HepG2 (cell line): ENCODE measurements at regions not wholly inside any gene's neighbourhood (a gene's known extent, or its start where the extent isn't known, plus 50 kb on each side); places are given as distances from the start of the nearest gene placed in this dataset.

Experiments
- NFE2L1 ChIP-seq: sonication (generic); formaldehyde crosslinking; IDR thresholded peaks from 2 replicates; pipeline ENCODE4 v1.4.0; 2020; ENCODE audit warnings: missing genetic modification reagents, mild to moderate bottlenecking, borderline replicate concordance
- SMAD3 ChIP-seq: sonication (generic); formaldehyde crosslinking; IDR thresholded peaks from 2 replicates; pipeline ENCODE4 v1.4.0; 2020; ENCODE audit warnings: missing genetic modification reagents
- ZEB1 ChIP-seq: IDR thresholded peaks from 2 replicates; pipeline ENCODE4 v1.6.1; 2012; ENCODE audit warnings: mild to moderate bottlenecking, low read depth, inconsistent platforms; ENCODE audit not compliant: insufficient replicate concordance
- ZSCAN9 ChIP-seq: IDR thresholded peaks from 2 replicates; pipeline ENCODE4 v1.6.1; 2016; ENCODE audit warnings: borderline replicate concordance
- TF ChIP-seq, protein P1 (sequence below): sonication (generic); formaldehyde crosslinking; IDR thresholded peaks from 2 replicates; pipeline ENCODE4 v1.4.0; 2020; ENCODE audit warnings: missing genetic modification reagents
- TF ChIP-seq, protein P2 (sequence below): sonication (generic); formaldehyde crosslinking; IDR thresholded peaks from 2 replicates; pipeline ENCODE4 v1.5.0; 2020; ENCODE audit warnings: mild to moderate bottlenecking, missing genetic modification reagents, moderate library complexity
- TF ChIP-seq, protein P3 (sequence below): sonication (generic); formaldehyde crosslinking; IDR thresholded peaks from 2 replicates; pipeline ENCODE4 v1.4.0; 2020; ENCODE audit warnings: missing genetic modification reagents, mild to moderate bottlenecking, borderline replicate concordance
- TF ChIP-seq, protein P4 (sequence below): fragments of 450-650 bp; IDR thresholded peaks from 2 replicates; pipeline ENCODE4 v1.6.1; 2017

DNA sequence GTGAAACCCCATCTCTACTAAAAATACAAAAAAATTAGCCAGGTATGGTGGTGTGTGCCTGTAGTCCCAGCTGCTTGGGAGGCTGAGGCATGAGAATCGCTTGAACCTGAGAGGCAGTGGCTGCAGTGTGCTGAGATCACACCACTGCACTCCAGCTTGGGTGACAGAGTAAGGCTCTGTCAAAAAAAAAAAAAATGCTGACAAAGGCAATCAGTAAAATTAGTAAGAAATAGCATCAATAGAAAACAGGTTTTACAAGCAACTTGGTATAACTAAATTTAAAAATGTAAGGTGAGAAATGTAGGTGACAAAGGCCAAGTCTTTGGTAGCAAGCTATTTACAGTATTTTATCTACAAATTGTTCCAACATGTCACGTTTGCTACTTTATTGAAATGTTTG is 421.4 kb upstream of the RGPD4 start:
- TF ChIP-seq, protein P1, sequence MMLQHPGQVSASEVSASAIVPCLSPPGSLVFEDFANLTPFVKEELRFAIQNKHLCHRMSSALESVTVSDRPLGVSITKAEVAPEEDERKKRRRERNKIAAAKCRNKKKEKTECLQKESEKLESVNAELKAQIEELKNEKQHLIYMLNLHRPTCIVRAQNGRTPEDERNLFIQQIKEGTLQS (CRISPR knock-in tag) = no peak
- TF ChIP-seq NFE2L1 (no peak), ZSCAN9 (CRISPR knock-in tag) (no peak), ZEB1 (no peak), SMAD3 (CRISPR knock-in tag) (no peak)
- TF ChIP-seq, protein P2, sequence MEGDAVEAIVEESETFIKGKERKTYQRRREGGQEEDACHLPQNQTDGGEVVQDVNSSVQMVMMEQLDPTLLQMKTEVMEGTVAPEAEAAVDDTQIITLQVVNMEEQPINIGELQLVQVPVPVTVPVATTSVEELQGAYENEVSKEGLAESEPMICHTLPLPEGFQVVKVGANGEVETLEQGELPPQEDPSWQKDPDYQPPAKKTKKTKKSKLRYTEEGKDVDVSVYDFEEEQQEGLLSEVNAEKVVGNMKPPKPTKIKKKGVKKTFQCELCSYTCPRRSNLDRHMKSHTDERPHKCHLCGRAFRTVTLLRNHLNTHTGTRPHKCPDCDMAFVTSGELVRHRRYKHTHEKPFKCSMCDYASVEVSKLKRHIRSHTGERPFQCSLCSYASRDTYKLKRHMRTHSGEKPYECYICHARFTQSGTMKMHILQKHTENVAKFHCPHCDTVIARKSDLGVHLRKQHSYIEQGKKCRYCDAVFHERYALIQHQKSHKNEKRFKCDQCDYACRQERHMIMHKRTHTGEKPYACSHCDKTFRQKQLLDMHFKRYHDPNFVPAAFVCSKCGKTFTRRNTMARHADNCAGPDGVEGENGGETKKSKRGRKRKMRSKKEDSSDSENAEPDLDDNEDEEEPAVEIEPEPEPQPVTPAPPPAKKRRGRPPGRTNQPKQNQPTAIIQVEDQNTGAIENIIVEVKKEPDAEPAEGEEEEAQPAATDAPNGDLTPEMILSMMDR = no peak
- TF ChIP-seq, protein P3, sequence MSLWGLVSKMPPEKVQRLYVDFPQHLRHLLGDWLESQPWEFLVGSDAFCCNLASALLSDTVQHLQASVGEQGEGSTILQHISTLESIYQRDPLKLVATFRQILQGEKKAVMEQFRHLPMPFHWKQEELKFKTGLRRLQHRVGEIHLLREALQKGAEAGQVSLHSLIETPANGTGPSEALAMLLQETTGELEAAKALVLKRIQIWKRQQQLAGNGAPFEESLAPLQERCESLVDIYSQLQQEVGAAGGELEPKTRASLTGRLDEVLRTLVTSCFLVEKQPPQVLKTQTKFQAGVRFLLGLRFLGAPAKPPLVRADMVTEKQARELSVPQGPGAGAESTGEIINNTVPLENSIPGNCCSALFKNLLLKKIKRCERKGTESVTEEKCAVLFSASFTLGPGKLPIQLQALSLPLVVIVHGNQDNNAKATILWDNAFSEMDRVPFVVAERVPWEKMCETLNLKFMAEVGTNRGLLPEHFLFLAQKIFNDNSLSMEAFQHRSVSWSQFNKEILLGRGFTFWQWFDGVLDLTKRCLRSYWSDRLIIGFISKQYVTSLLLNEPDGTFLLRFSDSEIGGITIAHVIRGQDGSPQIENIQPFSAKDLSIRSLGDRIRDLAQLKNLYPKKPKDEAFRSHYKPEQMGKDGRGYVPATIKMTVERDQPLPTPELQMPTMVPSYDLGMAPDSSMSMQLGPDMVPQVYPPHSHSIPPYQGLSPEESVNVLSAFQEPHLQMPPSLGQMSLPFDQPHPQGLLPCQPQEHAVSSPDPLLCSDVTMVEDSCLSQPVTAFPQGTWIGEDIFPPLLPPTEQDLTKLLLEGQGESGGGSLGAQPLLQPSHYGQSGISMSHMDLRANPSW (CRISPR knock-in tag) = no peak
- TF ChIP-seq, protein P4, sequence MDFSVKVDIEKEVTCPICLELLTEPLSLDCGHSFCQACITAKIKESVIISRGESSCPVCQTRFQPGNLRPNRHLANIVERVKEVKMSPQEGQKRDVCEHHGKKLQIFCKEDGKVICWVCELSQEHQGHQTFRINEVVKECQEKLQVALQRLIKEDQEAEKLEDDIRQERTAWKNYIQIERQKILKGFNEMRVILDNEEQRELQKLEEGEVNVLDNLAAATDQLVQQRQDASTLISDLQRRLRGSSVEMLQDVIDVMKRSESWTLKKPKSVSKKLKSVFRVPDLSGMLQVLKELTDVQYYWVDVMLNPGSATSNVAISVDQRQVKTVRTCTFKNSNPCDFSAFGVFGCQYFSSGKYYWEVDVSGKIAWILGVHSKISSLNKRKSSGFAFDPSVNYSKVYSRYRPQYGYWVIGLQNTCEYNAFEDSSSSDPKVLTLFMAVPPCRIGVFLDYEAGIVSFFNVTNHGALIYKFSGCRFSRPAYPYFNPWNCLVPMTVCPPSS = no peak
